ENCODE measurements at regions not wholly inside any gene's neighbourhood (a gene's known extent, or its start where the extent isn't known, plus 50 kb on each side); places are given as distances from the start of the nearest gene placed in this dataset.

GRCh38 chr14:22699801-22700564, 55.8 kb upstream of the OR6J1 start:
- no peak overlapping the region for H3K4me3 ChIP-seq (ENCODE audit: low read depth, low read length)
- no peak for TF ChIP-seq CTCF (IDR thresholded peaks at IDR 0.05; ENCODE audit: low read depth, low read length)

- 0 out of 2 replicates have a peak overlapping the region, but pooled peaks have one; percentile 21 for H3K4me3 ChIP-seq (ENCODE audit: low read depth, low read length)
- TF ChIP-seq CTCF (IDR thresholded peaks at IDR 0.05; ENCODE audit: low read depth, low read length): no peak
Measured at GRCh38 chr14:22713631-22713950, 52.9 kb upstream of the OXA1L start.

GRCh38 chr14:22715186-22715812, 51.2 kb upstream of the OXA1L start:
- TF ChIP-seq CTCF (IDR thresholded peaks at IDR 0.05; ENCODE audit: low read depth, low read length): no peak
- no peak overlapping the region for H3K4me3 ChIP-seq (ENCODE audit: low read depth, low read length)

- no peak for TF ChIP-seq CTCF (IDR thresholded peaks at IDR 0.05; ENCODE audit: low read depth, low read length)
- H3K4me3 ChIP-seq (ENCODE audit: low read depth, low read length): no peak overlapping the region
Measured at GRCh38 chr14:22715890-22716289, 50.6 kb upstream of the OXA1L start.
